ENCODE measurements at regions not wholly inside any gene's neighbourhood (a gene's known extent, or its start where the extent isn't known, plus 50 kb on each side); places are given as distances from the start of the nearest gene placed in this dataset.

- no peak for TF ChIP-seq CTCF (IDR thresholded peaks at IDR 0.05; ENCODE audit: insufficient read depth in 1 of 2, low read depth in 1 of 2, low read length in 1 of 2, severe bottlenecking in 1 of 2, unreplicated experiment in 1 of 2)
- no peaks in the 10 kb centered on the region for H3K4me1 ChIP-seq
- H3K9me3 ChIP-seq: no peaks in the 10 kb centered on the region
- H3K36me3 ChIP-seq (ENCODE audit: control insufficient read depth, insufficient read depth, low read length): no peaks in the 10 kb centered on the region
- H3K9me3 Mint-ChIP-seq (ENCODE audit: unreplicated experiment): no peaks in the 10 kb centered on the region
- no peak overlapping the region for H3K4me3 ChIP-seq (ENCODE audit: low read depth, low read length)
- no TSS peak for BruUV-seq (replicated peaks)
- CTCF ChIA-PET: no interaction called here
- peaks cover 6% of the 10 kb centered on the region for H3K4me1 Mint-ChIP-seq (ENCODE audit: low read depth, unreplicated experiment)
- no peak overlapping the region for H3K4me3 Mint-ChIP-seq (ENCODE audit: unreplicated experiment)
- H3K27ac Mint-ChIP-seq (ENCODE audit: unreplicated experiment): no peak overlapping the region
- DNase-seq: no peak
- POLR2A ChIA-PET: no interaction called here
- no peaks in the 10 kb centered on the region for H3K36me3 Mint-ChIP-seq (ENCODE audit: insufficient read depth, unreplicated experiment)
- intact Hi-C loops (cut with micrococcal nuclease; ENCODE audit: unreplicated experiment): no loop called here
- H3K27me3 Mint-ChIP-seq (ENCODE audit: insufficient read depth, unreplicated experiment): no peaks in the 10 kb centered on the region
- H3K27me3 ChIP-seq (replicated peaks; ENCODE audit: control insufficient read depth, insufficient read depth, low read length): no peaks in the 10 kb centered on the region
Observed at GRCh38 chr11:119806064-119806915, 77.3 kb upstream of the NECTIN1 start.

- H3K27ac Mint-ChIP-seq (ENCODE audit: unreplicated experiment): no peak overlapping the region
- no peaks in the 10 kb centered on the region for H3K27me3 ChIP-seq (replicated peaks; ENCODE audit: control insufficient read depth, insufficient read depth, low read length)
- no peaks in the 10 kb centered on the region for H3K9me3 Mint-ChIP-seq (ENCODE audit: unreplicated experiment)
Observed at GRCh38 chr11:119805663-119806062, 76.7 kb upstream of the NECTIN1 start.

GRCh38 chr11:119804698-119805097 is 75.7 kb upstream of the NECTIN1 start:
- intact Hi-C loops (cut with micrococcal nuclease; ENCODE audit: unreplicated experiment): no loop called here
- Mint-ChIP-seq H3K9me3 (ENCODE audit: unreplicated experiment) (no peaks in the 10 kb centered on the region), H3K27me3 (ENCODE audit: insufficient read depth, unreplicated experiment) (no peaks in the 10 kb centered on the region), H3K4me1 (ENCODE audit: low read depth, unreplicated experiment) (peaks cover 6% of the 10 kb centered on the region), H3K4me3 (ENCODE audit: unreplicated experiment) (no peak overlapping the region), H3K36me3 (ENCODE audit: insufficient read depth, unreplicated experiment) (no peaks in the 10 kb centered on the region), H3K27ac (ENCODE audit: unreplicated experiment) (no peak overlapping the region)
- H3K27me3 ChIP-seq (replicated peaks; ENCODE audit: control insufficient read depth, insufficient read depth, low read length): no peaks in the 10 kb centered on the region
- no peak for DNase-seq
- H3K4me3 ChIP-seq (ENCODE audit: low read depth, low read length): no peak overlapping the region
- BruUV-seq (replicated peaks): no TSS peak
- TF ChIP-seq CTCF (IDR thresholded peaks at IDR 0.05; ENCODE audit: insufficient read depth in 1 of 2, low read depth in 1 of 2, low read length in 1 of 2, severe bottlenecking in 1 of 2, unreplicated experiment in 1 of 2): no peak
- ChIA-PET CTCF (no interaction called here), POLR2A (no interaction called here)
- no peaks in the 10 kb centered on the region for H3K4me1 ChIP-seq
- H3K9me3 ChIP-seq: no peaks in the 10 kb centered on the region
- H3K36me3 ChIP-seq (ENCODE audit: control insufficient read depth, insufficient read depth, low read length): no peaks in the 10 kb centered on the region

More at GRCh38 chr11:119805663-119806062, 76.7 kb upstream of the NECTIN1 start:
- no TSS peak for BruUV-seq (replicated peaks)
- no peak for TF ChIP-seq CTCF (IDR thresholded peaks at IDR 0.05; ENCODE audit: insufficient read depth in 1 of 2, low read depth in 1 of 2, low read length in 1 of 2, severe bottlenecking in 1 of 2, unreplicated experiment in 1 of 2)
- H3K4me1 Mint-ChIP-seq (ENCODE audit: low read depth, unreplicated experiment): peaks cover 6% of the 10 kb centered on the region
- no peaks in the 10 kb centered on the region for H3K9me3 ChIP-seq
- intact Hi-C loops (cut with micrococcal nuclease; ENCODE audit: unreplicated experiment): no loop called here
- ChIA-PET POLR2A (no interaction called here), CTCF (no interaction called here)
- no peak for DNase-seq
- no peaks in the 10 kb centered on the region for H3K4me1 ChIP-seq
- H3K36me3 Mint-ChIP-seq (ENCODE audit: insufficient read depth, unreplicated experiment): no peaks in the 10 kb centered on the region
- H3K4me3 ChIP-seq (ENCODE audit: low read depth, low read length): no peak overlapping the region
- no peaks in the 10 kb centered on the region for H3K27me3 Mint-ChIP-seq (ENCODE audit: insufficient read depth, unreplicated experiment)
- H3K4me3 Mint-ChIP-seq (ENCODE audit: unreplicated experiment): no peak overlapping the region
- no peaks in the 10 kb centered on the region for H3K36me3 ChIP-seq (ENCODE audit: control insufficient read depth, insufficient read depth, low read length)

All from Caco-2 (cell line).